Mesenteric fat pad (tissue), 1 donor: ENCODE measurements at regions not wholly inside any gene's neighbourhood (a gene's known extent, or its start where the extent isn't known, plus 50 kb on each side); places are given as distances from the start of the nearest gene placed in this dataset.
"Not testable (repeated sequence)": the region's sequence is repeated elsewhere in the genome, so short reads cannot be mapped to it uniquely, and the experiment has no call there.

Experiments
- DNase-seq: peaks from one replicate; pipeline ENCODE4 v3.0.0-alpha.2; 2020; ENCODE audit warnings: low spot score
- donor health status: DM: yes; HTN: yes; CAD: no.

- no peak for DNase-seq
These were observed 85.2 kb downstream of the POLR1F start for GRCh38 chr7:19623676-19624075.

GRCh38 chr7:19621740-19622139, 87.1 kb downstream of the POLR1F start:
- no peak for DNase-seq

- DNase-seq, result no peak
These were observed 88.4 kb downstream of the POLR1F start for GRCh38 chr7:19620470-19620869.

- DNase-seq, result no peak
These were observed 89.7 kb downstream of the POLR1F start for GRCh38 chr7:19619122-19619521.

- no peak for DNase-seq
These were observed 90.9 kb downstream of the POLR1F start for GRCh38 chr7:19617901-19618300.

- no peak for DNase-seq
These were observed 98.5 kb downstream of the POLR1F start for GRCh38 chr7:19610194-19610943.

- DNase-seq, result no peak
These were observed 119.4 kb downstream of the POLR1F start for GRCh38 chr7:19589446-19589845.

GRCh38 chr7:19587291-19587690, 121.5 kb downstream of the POLR1F start:
- DNase-seq, result no peak

GRCh38 chr7:19585761-19586160, 123.1 kb downstream of the POLR1F start:
- no peak for DNase-seq

GRCh38 chr7:19575909-19576557, 132.8 kb downstream of the POLR1F start:
- no peak for DNase-seq

GRCh38 chr7:19574131-19574530, 134.7 kb downstream of the POLR1F start:
- DNase-seq, result no peak

- DNase-seq, result no peak
These were observed 136.3 kb downstream of the POLR1F start for GRCh38 chr7:19572566-19572965.

- no peak for DNase-seq
These were observed 141.8 kb downstream of the POLR1F start for GRCh38 chr7:19567011-19567410.

GRCh38 chr7:19565602-19566001, 143.2 kb downstream of the POLR1F start:
- DNase-seq, result no peak

GRCh38 chr7:19561121-19561805, 147.6 kb downstream of the POLR1F start:
- DNase-seq, result no peak

- DNase-seq, result no peak
These were observed 148.5 kb downstream of the POLR1F start for GRCh38 chr7:19560111-19560883.

- no peak for DNase-seq
These were observed 150.3 kb downstream of the POLR1F start for GRCh38 chr7:19558527-19558926.

GRCh38 chr7:19557726-19558465, 150.9 kb downstream of the POLR1F start:
- no peak for DNase-seq

- no peak for DNase-seq
These were observed 154.3 kb downstream of the POLR1F start for GRCh38 chr7:19554581-19554980.

GRCh38 chr7:19552576-19552975, 156.3 kb downstream of the POLR1F start:
- DNase-seq, result no peak

GRCh38 chr7:19549246-19549645, 159.6 kb downstream of the POLR1F start:
- DNase-seq, result not testable (repeated sequence)
